HepG2 (cell line): ENCODE measurements at regions not wholly inside any gene's neighbourhood (a gene's known extent, or its start where the extent isn't known, plus 50 kb on each side); places are given as distances from the start of the nearest gene placed in this dataset.

ENCODE experiments used
- ATAC-seq: fragments of 200-7000 bp; cut with Tn5 transposase; 3 replicates; pipeline ENCODE4 v1.9.1; 2020; ENCODE audit warnings: mild to moderate bottlenecking, moderate library complexity
- BruUV-seq: library from RNA; stranded (reverse); fragments of 400-500 nt; replicated peaks from 2 replicates; lab custom pipeline; 2021; lab: Mats Ljungman, UMichigan
- CTCF ChIA-PET: fragments of 300-600 bp; formaldehyde crosslinking; extraction: SDS; loops from one replicate; lab custom pipeline; 2021; ENCODE audit warnings: low total read pairs, inconsistent platforms, low intra/inter-chr PET ratio; lab: Yijun Ruan, JAX
- POLR2A ChIA-PET: fragments of 350-600 bp; sonication (Branson Sonifier 250); formaldehyde crosslinking; loops from one replicate; lab custom pipeline; 2020; ENCODE audit warnings: antibody characterized with exemption, inconsistent platforms; lab: Yijun Ruan, JAX
- DNase-seq: peaks from one replicate; pipeline ENCODE4 v3.0.0-alpha.2; 2015; ENCODE audit warnings: low spot score
- FAIRE-seq: peaks from 3 replicates; lab custom pipeline; 2011; peaks lifted over from hg19 to GRCh38; lab: Jason Lieb, UNC
- H2AFZ ChIP-seq: one replicate; pipeline ENCODE4 v1.6.1; 2011; ENCODE audit warnings: low read length, inconsistent platforms
- H3K27ac ChIP-seq: fragments of 300-600 bp; 3 replicates; pipeline ENCODE4 v1.8.0; 2011; ENCODE audit warnings: mixed run types, mild to moderate bottlenecking, mixed read lengths, low read length, inconsistent platforms; ENCODE audit not compliant: insufficient read depth; ENCODE audit errors: extremely low read length
- H3K27me3 ChIP-seq, 2 experiments: fragments of 200-600 bp in 1 of 2; 2 replicates in 1 of 2; 3 replicates in 1 of 2; pipeline versions ENCODE4 v1.6.0 to v1.8.0; 2011; ENCODE audit warnings: low read length in 2 of 2, mild to moderate bottlenecking in 2 of 2, moderate library complexity in 2 of 2, inconsistent platforms in 1 of 2; ENCODE audit not compliant: insufficient read depth in 2 of 2, control insufficient read depth in 1 of 2
- H3K36me3 ChIP-seq, 2 experiments: fragments of 200-600 bp in 1 of 2; replicated peaks in 1 of 2; 2 replicates in 1 of 2; 3 replicates in 1 of 2; pipeline versions ENCODE4 v1.5.1 to v1.8.0; 2011; ENCODE audit warnings: low read length in 2 of 2, inconsistent platforms in 1 of 2; ENCODE audit not compliant: insufficient read depth in 2 of 2, control insufficient read depth in 1 of 2
- H3K4me1 ChIP-seq: 2 replicates; pipeline ENCODE4 v1.5.1; 2012; ENCODE audit warnings: low read length, inconsistent platforms; ENCODE audit not compliant: insufficient read depth
- H3K4me2 ChIP-seq: 2 replicates; pipeline ENCODE4 v1.6.0; 2011; ENCODE audit warnings: low read depth, low read length, inconsistent platforms
- H3K4me3 ChIP-seq, 3 experiments: fragments of 200-600 bp in 1 of 3; sonication (generic), shearing (Covaris generic) in 1 of 3; replicated peaks in 1 of 3; 2 replicates each; pipeline ENCODE4 v1.5.1; 2011 to 2016; ENCODE audit warnings: low read length in 3 of 3, inconsistent platforms in 2 of 3, low read depth in 2 of 3, mild to moderate bottlenecking in 2 of 3, control low read depth in 1 of 3, mixed read lengths in 1 of 3; ENCODE audit not compliant: insufficient read depth in 1 of 3
- H3K79me2 ChIP-seq: one replicate; pipeline ENCODE4 v1.6.1; 2011; ENCODE audit warnings: low read length, inconsistent platforms; ENCODE audit not compliant: insufficient read depth
- H3K9ac ChIP-seq: 2 replicates; pipeline ENCODE4 v1.6.0; 2011; ENCODE audit warnings: mild to moderate bottlenecking, low read depth, low read length, inconsistent platforms; ENCODE audit not compliant: insufficient read depth
- H3K9me3 ChIP-seq: 2 replicates; pipeline ENCODE4 v1.5.1; 2012; ENCODE audit warnings: mild to moderate bottlenecking, low read length
- H4K20me1 ChIP-seq: 2 replicates; pipeline ENCODE4 v1.6.0; 2011; ENCODE audit warnings: inconsistent platforms, mild to moderate bottlenecking, low read length, moderate library complexity; ENCODE audit not compliant: insufficient read depth
- PCBP1 ChIP-seq: fragments of 200-400 bp; formaldehyde crosslinking; IDR thresholded peaks from 2 replicates; pipeline ENCODE4 v1.6.1; 2017; ENCODE audit warnings: mild to moderate bottlenecking, low read depth, low read length, borderline replicate concordance
- ZNF530 ChIP-seq: sonication (generic); formaldehyde crosslinking; IDR thresholded peaks from 2 replicates; pipeline ENCODE4 v1.5.0; 2020; ENCODE audit warnings: low read depth, mild to moderate bottlenecking, missing genetic modification reagents
- WGBS: methylation state at CpG from one replicate; pipeline ENCODE4 v1.1.6; 2017; ENCODE audit warnings: low lambda C conversion rate; 5-methylcytosine and 5-hydroxymethylcytosine counted together
- in situ Hi-C: cut with HindIII; loops from 2 replicates; pipeline ENCODE4 v1.10.0; 2017; ENCODE audit warnings: low pct_unique_long_range_greater_than_20kb; ENCODE audit not compliant: extremely low pct_ligation_motif_present
- intact Hi-C: fragments of 100-400 bp; cut with micrococcal nuclease; formaldehyde crosslinking; loops from one replicate; pipeline ENCODE4 v1.10.0; 2022; ENCODE audit not compliant: unreplicated experiment
- TF ChIP-seq, protein P1 (sequence below): sonication (generic); formaldehyde crosslinking; IDR thresholded peaks from 2 replicates; pipeline ENCODE4 v1.4.0; 2020; ENCODE audit warnings: mild to moderate bottlenecking, missing genetic modification reagents
- TF ChIP-seq, protein P2 (sequence below): sonication (generic); formaldehyde crosslinking; IDR thresholded peaks from 2 replicates; pipeline ENCODE4 v1.8.0; 2022; ENCODE audit warnings: missing genetic modification reagents, mild to moderate bottlenecking, borderline replicate concordance
- TF ChIP-seq, protein P3 (sequence below): sonication (generic); formaldehyde crosslinking; IDR thresholded peaks from 2 replicates; pipeline ENCODE4 v1.5.0; 2020; ENCODE audit warnings: mild to moderate bottlenecking, missing genetic modification reagents, borderline replicate concordance
- TF ChIP-seq, protein P4 (sequence below): IDR thresholded peaks from 2 replicates; pipeline ENCODE4 v1.6.1; 2016; ENCODE audit warnings: low read depth, borderline replicate concordance
- TF ChIP-seq, protein P5 (sequence below): sonication (generic); formaldehyde crosslinking; IDR thresholded peaks from 2 replicates; pipeline ENCODE4 v1.4.0; 2020; ENCODE audit warnings: missing genetic modification reagents, borderline replicate concordance

DNA sequence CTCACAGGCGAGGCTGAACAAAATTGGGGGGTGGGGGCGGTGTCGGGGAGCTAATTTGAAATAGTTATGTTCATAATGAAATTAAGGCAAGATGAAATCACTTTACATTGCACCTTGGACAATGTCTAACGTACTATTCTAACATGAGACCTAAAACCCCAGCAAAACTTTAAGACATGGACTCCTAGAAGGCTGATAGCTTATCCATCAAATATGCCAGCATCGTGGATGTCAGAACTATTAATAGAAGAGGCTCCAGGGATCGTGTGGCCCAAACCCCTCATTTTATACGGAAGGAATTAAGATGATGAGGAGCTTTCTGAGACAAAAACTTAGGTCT lies 279.6 kb downstream of the SOX9 start:
- no peaks in the 10 kb centered on the region for H3K27me3 ChIP-seq
- in situ Hi-C loops (loop anchor here (5.0 kb wide), 2 partner anchors 63 to 278 kb away; partner anchors contain the start of gene SOX9), intact Hi-C loops (loop anchor here (1.0 kb wide), 1 partner anchor 280 kb away; no protein-coding TSS in a partner anchor)
- peaks cover 20% of the 10 kb centered on the region for H3K79me2 ChIP-seq
- no peak for ATAC-seq
- ChIA-PET POLR2A (interaction anchor here (0.7 to 4.8 kb wide), 24 partner anchors 8 to 888 kb away, joined by 3 to 169 read pairs (median 10); partner anchors contain the start of gene SOX9), CTCF (no interaction called here)
- peaks cover 98% of the 10 kb centered on the region for H3K4me1 ChIP-seq
- WGBS: 25% methylated on average over 7 of the region's 7 CpGs
- H3K27ac ChIP-seq: peak overlapping the region; percentile 98
- H2AFZ ChIP-seq: no peak overlapping the region
- H3K9ac ChIP-seq: peak overlapping the region; percentile 89
- no TSS peak for BruUV-seq
- no peaks in the 10 kb centered on the region for H3K9me3 ChIP-seq
- H3K4me2 ChIP-seq: peak overlapping the region; percentile 80
- no peak for FAIRE-seq
- DNase-seq: no peak
- H4K20me1 ChIP-seq: no peaks in the 10 kb centered on the region
- H3K4me3 ChIP-seq: peak overlapping the region in 1 of 3 experiments; percentile 4; a peak in 1 of 6 replicates
- H3K36me3 ChIP-seq: peaks cover 0 to 2% of the 10 kb centered on the region in 2 experiments; a peak in 3 of 5 replicates
- TF ChIP-seq, protein P1, sequence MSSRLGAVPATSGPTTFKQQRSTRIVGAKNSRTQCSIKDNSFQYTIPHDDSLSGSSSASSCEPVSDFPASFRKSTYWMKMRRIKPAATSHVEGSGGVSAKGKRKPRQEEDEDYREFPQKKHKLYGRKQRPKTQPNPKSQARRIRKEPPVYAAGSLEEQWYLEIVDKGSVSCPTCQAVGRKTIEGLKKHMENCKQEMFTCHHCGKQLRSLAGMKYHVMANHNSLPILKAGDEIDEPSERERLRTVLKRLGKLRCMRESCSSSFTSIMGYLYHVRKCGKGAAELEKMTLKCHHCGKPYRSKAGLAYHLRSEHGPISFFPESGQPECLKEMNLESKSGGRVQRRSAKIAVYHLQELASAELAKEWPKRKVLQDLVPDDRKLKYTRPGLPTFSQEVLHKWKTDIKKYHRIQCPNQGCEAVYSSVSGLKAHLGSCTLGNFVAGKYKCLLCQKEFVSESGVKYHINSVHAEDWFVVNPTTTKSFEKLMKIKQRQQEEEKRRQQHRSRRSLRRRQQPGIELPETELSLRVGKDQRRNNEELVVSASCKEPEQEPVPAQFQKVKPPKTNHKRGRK (CRISPR knock-in tag): no peak
- TF ChIP-seq PCBP1 (no peak), ZNF530 (no peak)
- TF ChIP-seq, protein P2, sequence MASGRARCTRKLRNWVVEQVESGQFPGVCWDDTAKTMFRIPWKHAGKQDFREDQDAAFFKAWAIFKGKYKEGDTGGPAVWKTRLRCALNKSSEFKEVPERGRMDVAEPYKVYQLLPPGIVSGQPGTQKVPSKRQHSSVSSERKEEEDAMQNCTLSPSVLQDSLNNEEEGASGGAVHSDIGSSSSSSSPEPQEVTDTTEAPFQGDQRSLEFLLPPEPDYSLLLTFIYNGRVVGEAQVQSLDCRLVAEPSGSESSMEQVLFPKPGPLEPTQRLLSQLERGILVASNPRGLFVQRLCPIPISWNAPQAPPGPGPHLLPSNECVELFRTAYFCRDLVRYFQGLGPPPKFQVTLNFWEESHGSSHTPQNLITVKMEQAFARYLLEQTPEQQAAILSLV (CRISPR knock-in tag): no peak
- TF ChIP-seq, protein P3, sequence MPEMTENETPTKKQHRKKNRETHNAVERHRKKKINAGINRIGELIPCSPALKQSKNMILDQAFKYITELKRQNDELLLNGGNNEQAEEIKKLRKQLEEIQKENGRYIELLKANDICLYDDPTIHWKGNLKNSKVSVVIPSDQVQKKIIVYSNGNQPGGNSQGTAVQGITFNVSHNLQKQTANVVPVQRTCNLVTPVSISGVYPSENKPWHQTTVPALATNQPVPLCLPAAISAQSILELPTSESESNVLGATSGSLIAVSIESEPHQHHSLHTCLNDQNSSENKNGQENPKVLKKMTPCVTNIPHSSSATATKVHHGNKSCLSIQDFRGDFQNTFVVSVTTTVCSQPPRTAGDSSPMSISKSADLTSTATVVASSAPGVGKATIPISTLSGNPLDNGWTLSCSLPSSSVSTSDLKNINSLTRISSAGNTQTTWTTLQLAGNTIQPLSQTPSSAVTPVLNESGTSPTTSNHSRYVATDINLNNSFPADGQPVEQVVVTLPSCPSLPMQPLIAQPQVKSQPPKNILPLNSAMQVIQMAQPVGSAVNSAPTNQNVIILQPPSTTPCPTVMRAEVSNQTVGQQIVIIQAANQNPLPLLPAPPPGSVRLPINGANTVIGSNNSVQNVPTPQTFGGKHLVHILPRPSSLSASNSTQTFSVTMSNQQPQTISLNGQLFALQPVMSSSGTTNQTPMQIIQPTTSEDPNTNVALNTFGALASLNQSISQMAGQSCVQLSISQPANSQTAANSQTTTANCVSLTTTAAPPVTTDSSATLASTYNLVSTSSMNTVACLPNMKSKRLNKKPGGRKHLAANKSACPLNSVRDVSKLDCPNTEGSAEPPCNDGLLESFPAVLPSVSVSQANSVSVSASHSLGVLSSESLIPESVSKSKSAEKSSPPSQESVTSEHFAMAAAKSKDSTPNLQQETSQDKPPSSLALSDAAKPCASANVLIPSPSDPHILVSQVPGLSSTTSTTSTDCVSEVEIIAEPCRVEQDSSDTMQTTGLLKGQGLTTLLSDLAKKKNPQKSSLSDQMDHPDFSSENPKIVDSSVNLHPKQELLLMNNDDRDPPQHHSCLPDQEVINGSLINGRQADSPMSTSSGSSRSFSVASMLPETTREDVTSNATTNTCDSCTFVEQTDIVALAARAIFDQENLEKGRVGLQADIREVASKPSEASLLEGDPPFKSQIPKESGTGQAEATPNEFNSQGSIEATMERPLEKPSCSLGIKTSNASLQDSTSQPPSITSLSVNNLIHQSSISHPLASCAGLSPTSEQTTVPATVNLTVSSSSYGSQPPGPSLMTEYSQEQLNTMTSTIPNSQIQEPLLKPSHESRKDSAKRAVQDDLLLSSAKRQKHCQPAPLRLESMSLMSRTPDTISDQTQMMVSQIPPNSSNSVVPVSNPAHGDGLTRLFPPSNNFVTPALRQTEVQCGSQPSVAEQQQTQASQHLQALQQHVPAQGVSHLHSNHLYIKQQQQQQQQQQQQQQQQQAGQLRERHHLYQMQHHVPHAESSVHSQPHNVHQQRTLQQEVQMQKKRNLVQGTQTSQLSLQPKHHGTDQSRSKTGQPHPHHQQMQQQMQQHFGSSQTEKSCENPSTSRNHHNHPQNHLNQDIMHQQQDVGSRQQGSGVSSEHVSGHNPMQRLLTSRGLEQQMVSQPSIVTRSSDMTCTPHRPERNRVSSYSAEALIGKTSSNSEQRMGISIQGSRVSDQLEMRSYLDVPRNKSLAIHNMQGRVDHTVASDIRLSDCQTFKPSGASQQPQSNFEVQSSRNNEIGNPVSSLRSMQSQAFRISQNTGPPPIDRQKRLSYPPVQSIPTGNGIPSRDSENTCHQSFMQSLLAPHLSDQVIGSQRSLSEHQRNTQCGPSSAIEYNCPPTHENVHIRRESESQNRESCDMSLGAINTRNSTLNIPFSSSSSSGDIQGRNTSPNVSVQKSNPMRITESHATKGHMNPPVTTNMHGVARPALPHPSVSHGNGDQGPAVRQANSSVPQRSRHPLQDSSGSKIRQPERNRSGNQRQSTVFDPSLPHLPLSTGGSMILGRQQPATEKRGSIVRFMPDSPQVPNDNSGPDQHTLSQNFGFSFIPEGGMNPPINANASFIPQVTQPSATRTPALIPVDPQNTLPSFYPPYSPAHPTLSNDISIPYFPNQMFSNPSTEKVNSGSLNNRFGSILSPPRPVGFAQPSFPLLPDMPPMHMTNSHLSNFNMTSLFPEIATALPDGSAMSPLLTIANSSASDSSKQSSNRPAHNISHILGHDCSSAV (CRISPR knock-in tag): no peak
- TF ChIP-seq, protein P4, sequence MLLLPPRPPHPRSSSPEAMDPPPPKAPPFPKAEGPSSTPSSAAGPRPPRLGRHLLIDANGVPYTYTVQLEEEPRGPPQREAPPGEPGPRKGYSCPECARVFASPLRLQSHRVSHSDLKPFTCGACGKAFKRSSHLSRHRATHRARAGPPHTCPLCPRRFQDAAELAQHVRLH (CRISPR knock-in tag): no peak
- TF ChIP-seq, protein P5, sequence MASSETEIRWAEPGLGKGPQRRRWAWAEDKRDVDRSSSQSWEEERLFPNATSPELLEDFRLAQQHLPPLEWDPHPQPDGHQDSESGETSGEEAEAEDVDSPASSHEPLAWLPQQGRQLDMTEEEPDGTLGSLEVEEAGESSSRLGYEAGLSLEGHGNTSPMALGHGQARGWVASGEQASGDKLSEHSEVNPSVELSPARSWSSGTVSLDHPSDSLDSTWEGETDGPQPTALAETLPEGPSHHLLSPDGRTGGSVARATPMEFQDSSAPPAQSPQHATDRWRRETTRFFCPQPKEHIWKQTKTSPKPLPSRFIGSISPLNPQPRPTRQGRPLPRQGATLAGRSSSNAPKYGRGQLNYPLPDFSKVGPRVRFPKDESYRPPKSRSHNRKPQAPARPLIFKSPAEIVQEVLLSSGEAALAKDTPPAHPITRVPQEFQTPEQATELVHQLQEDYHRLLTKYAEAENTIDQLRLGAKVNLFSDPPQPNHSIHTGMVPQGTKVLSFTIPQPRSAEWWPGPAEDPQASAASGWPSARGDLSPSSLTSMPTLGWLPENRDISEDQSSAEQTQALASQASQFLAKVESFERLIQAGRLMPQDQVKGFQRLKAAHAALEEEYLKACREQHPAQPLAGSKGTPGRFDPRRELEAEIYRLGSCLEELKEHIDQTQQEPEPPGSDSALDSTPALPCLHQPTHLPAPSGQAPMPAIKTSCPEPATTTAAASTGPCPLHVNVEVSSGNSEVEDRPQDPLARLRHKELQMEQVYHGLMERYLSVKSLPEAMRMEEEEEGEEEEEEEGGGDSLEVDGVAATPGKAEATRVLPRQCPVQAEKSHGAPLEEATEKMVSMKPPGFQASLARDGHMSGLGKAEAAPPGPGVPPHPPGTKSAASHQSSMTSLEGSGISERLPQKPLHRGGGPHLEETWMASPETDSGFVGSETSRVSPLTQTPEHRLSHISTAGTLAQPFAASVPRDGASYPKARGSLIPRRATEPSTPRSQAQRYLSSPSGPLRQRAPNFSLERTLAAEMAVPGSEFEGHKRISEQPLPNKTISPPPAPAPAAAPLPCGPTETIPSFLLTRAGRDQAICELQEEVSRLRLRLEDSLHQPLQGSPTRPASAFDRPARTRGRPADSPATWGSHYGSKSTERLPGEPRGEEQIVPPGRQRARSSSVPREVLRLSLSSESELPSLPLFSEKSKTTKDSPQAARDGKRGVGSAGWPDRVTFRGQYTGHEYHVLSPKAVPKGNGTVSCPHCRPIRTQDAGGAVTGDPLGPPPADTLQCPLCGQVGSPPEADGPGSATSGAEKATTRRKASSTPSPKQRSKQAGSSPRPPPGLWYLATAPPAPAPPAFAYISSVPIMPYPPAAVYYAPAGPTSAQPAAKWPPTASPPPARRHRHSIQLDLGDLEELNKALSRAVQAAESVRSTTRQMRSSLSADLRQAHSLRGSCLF (CRISPR knock-in tag): no peak
